Astrocyte of the cerebellum (primary cell): ENCODE measurements at regions not wholly inside any gene's neighbourhood (a gene's known extent, or its start where the extent isn't known, plus 50 kb on each side); places are given as distances from the start of the nearest gene placed in this dataset.

Source experiments
- DNase-seq: peaks from one replicate; pipeline ENCODE4 v3.0.0-alpha.2; 2011; ENCODE audit warnings: low read depth
- H3K4me3 ChIP-seq: 2 replicates; pipeline ENCODE4 v1.5.1; 2011; ENCODE audit warnings: mild to moderate bottlenecking, low read depth, low read length, moderate library complexity
- CTCF ChIP-seq: IDR thresholded peaks from 2 replicates; pipeline ENCODE4 v1.5.1; 2012; ENCODE audit warnings: low read length, low read depth, moderate library complexity, mild to moderate bottlenecking; ENCODE audit errors: missing control alignments
- in situ Hi-C: cut with HindIII; loops from 2 replicates; pipeline ENCODE4 v1.10.0; 2017; ENCODE audit warnings: low sequenced_read_pairs

- DNase-seq = no peak
- no peak for TF ChIP-seq CTCF
- in situ Hi-C loops = no loop called here
- no peak overlapping the region for H3K4me3 ChIP-seq
These were observed 163.8 kb upstream of the MVB12B start for GRCh38 chr9:126162611-126163381.

- in situ Hi-C loops = no loop called here
- TF ChIP-seq CTCF = no peak
- no peak for DNase-seq
- H3K4me3 ChIP-seq = no peak overlapping the region
These were observed 161.7 kb upstream of the MVB12B start for GRCh38 chr9:126164796-126165525.

- TF ChIP-seq CTCF = no peak
- H3K4me3 ChIP-seq = no peak overlapping the region
- no peak for DNase-seq
- in situ Hi-C loops = no loop called here
These were observed 160.9 kb upstream of the MVB12B start for GRCh38 chr9:126165755-126166154.

- no peak for TF ChIP-seq CTCF
These were observed 160.3 kb upstream of the MVB12B start for GRCh38 chr9:126166291-126166690.

GRCh38 chr9:126166866-126167265, 159.8 kb upstream of the MVB12B start:
- in situ Hi-C loops = no loop called here
- no peak for DNase-seq
- no peak overlapping the region for H3K4me3 ChIP-seq
- no peak for TF ChIP-seq CTCF

More at GRCh38 chr9:126166291-126166690, 160.3 kb upstream of the MVB12B start:
- in situ Hi-C loops = no loop called here
- no peak overlapping the region for H3K4me3 ChIP-seq
- no peak for DNase-seq

- no peak overlapping the region for H3K4me3 ChIP-seq
- in situ Hi-C loops = no loop called here
- no peak for DNase-seq
- TF ChIP-seq CTCF = no peak
These were observed 156.9 kb upstream of the MVB12B start for GRCh38 chr9:126169736-126170135.
